OCI-M1 (cell line): ENCODE measurements at regions not wholly inside any gene's neighbourhood (a gene's known extent, or its start where the extent isn't known, plus 50 kb on each side); places are given as distances from the start of the nearest gene placed in this dataset.
"Not testable (repeated sequence)": the region's sequence is repeated elsewhere in the genome, so short reads cannot be mapped to it uniquely, and the experiment has no call there.

Experiments used
- DNase-seq: peaks from one replicate; lab custom pipeline; 2025; lab: John Stamatoyannopoulos, UW

DNA sequence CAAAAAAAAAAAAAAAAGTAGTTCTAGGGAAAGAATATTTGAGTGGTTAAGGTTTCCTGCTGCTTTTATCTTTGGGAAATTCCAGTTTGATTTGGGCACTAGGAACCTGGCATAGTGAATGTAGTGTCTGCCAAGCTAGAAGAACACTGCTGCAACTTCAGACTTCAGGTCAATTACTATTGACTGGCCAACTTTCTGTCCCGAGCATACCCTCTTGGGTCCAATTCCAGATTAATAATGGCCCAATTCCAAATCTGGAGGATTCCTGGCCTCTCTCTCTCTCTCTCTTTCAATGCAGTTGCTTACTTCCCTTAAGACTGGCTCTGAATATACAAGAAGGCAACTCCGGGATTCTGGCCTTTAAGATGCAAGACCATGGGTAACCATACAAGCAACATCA is 74.9 kb downstream of the ANKEF1 start:
- no peak for DNase-seq

DNA sequence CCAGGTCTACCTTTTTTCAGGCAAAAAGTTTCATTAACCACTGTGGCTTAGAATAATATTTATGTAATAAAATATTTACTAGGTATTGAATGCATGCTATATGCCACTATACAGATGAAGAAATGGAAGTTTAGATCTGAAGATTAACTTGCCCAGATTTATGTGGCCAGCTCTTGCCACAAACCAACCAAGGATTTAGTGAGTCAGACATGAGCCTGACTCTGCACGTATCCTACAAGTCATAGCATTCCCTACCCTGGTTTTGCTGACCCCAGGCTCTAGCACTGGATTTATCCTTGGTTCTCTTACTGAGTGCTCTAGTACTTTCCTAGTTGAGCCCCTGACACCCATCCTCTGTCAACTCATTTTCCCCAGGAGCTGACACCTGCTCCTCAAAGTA is 75.4 kb downstream of the ANKEF1 start:
- DNase-seq = no peak

DNA sequence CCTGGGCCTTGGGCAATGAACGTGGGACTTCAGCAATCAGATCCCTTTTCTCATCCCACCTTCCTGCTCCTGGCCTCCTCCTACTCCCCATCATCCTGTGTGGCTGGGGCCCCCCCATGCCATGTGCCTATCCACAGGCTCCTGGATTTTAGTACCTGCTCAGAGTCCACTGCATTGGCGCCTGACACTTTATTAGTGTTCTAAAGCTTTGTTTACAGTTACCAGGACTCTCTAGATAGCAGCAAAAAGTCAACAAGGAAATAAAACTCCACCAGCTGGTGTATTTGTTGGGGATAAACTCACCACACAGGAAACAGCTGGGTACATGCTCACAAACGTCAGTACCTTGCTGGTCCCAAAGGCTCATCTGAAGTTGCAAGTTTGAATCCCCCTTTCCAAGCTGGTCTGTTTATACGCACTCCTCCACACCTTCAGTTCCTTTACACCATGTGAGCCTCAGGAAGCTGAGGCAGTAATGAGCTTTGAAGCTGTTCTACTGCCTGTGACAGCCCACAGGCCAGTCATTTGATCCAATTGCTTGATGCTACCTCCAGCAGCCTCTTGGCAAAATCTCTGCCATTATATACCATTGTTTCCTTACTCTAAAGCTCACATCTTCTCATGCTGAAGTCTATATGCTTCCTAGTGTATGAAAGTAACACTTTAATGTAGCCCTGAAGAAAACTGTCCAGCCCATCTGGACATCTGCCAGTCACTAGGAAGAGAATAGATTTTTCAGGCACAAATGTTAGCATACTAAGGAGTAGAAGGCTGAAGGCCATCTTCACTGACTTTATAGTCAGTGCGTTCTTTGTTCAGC is 76.6 kb downstream of the ANKEF1 start:
- no peak for DNase-seq

DNA sequence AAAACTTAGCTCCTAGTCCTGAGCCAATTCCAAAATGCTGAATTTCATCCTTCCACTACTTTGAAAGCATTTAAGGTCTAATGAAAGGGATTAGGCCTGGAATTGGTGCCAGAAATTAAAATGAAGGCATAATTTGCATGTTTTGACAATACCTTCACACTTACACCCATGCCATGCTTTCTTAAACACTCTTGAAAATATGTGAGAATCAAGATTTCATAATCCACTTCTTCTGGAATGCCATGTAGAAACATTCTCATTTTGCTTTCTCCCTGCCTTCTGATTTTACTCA is 77.1 kb downstream of the ANKEF1 start:
- no peak for DNase-seq

DNA sequence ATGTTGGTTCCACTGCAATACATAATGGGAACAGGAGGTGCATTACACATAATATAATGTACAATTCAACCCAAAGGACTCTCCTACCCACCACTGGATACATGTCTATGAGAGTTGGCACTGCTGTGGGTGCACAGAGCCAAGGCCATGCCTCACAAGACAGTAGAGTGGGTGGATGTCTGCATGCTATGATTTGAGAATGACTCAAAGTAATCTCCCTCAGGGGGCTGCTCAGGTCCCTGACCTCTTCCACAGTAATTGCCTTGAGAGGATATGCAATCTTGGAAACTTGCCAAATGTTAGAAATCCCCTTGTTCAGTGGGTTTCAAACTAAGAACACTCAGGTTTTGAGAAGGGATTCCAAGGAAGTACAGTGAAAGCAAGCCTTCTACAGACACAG is 79.0 kb downstream of the ANKEF1 start:
- DNase-seq = no peak

DNA sequence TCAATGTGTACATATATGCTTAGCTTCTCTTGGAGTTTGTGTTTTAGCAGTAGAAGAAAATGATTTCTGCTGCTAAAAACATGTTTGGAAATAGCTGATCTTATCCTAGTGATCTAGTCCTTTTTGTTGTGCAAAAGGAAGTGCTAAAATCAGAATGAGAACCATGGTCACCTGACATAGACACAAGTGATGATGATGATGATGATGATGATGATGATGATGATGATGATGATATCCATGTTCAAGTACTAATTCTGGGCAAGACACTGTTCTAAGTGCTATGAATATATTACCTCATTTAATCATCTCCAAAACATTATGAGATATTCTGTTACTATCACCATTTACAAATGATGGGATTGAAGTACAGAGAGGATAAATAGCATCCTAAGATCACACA is 79.8 kb downstream of the ANKEF1 start:
- no peak for DNase-seq

DNA sequence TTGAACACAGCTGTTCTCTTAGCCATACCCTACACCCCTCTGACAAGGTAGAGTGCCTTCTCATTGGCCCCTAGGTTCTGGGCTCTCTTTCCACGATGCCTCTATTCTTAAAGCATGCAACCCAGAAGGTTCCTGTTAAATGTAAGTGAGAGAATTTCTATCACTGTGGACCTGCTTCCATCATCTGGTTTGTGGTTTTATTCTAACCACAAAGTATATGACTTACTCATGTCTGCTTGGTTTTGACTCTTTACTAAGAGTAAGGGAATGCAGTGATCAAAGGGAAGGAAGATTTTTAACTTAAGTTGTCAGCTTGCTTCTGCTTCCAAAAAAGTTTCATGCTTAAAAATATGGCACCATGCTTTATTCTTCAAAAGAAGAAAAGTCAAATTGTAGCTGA is 80.2 kb downstream of the ANKEF1 start:
- DNase-seq = peak; percentile 44

DNA sequence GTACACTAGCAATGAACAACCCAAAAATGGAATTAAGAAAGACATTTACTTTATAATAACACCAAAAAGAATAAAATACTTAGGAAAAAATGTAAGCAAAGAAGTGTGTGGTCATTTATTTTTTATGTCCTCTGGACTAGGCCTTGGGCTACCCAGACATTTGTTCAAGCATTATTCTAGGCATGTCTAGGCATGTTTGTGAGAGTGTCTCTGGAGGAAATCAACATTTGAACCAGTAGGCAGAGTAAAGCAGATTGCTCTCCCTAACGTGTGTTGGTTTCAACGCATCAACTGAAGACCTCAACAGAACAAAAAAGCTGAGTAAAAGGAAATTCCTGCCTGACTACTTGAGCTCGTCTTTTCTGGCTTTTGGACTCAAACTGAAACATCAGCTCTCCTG is 84.5 kb downstream of the ANKEF1 start:
- DNase-seq = no peak

DNA sequence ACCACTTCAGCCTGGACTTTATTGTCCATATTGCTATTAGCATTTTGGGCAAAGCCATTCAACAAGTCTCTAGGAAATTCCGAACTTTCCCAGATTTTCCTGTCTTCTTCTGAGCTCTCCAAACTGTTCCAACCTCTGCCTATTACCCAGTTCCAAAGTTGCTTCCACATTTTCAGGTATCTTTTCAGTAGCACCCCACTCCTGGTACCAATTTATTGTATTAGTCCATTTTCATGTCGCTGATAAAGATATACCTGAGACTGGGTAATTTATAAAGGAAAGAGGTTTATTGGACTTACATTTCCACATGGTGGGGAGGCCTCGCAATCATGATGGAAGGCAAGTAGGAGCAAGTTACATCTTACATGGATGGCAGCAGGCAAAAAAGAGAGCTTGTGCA is 90.1 kb downstream of the ANKEF1 start:
- not testable (repeated sequence) for DNase-seq

DNA sequence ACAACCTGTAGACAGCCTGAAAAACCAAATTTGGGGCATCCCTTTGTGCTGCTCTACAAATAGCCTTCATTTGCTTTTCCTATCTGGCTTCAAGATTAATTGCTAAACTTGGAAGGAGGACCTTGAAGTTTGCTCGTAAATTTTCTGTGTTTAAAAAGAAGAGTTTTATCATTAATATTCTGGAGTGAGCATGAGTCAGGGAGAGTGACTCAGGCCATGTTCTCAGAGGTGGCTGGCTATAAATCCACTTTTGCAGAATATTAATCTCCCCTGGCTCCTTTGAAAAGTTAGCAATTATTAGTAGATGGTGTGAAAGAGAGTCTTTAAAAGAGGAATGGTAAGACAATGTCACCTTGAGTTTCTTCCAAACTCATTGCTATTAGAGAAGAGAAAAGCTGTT is 91.0 kb downstream of the ANKEF1 start:
- DNase-seq = no peak

DNA sequence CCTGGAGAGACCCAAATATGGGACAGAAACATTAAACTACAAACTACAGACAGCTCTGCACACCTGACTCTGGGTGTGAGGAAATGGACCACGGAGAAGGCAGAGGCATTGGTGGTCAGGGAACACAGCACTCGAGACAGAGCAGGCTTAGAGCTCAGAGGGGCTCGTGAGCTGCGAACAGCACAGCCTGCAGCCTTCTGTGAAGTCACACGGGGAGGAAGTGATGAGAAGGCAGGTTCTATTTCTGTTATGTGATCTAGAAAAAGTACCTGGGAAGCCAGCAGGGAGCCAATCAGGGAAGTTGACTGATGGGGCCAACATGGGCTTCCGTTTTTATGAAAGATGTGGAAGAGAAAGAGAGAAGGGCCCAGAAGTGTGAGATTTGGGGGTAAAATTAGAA is 88.9 kb upstream of the SNAP25 start:
- DNase-seq = no peak

DNA sequence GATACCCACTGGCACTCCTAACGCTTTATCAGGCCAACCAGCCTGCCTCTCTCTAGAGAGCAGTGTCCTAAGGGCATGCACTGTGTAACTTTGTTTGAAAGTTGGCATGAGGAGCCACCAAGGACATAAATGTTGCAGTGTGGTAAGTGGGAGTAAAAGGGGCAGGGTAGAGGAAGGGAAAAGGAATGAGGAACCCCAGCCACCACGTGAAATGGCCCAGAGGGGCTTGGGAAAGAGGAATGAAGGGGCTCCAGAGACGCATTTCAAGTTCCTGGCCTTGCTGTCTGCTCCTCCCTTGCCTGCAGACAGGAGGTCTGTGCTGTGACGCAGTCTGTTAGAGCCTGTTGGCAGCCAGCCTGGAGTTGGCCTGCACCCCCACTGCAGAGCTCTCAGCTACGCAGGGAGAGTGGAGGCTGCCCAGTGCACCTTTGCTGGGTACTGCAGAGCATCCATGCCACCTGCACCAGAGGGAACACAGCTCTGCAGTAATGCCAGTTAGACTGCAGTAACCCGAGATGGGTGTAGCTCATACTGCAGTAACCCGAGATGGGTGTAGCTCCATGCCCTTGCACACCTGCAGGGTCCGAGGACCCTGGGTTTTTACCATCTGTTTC is 86.8 kb upstream of the SNAP25 start:
- DNase-seq = no peak

DNA sequence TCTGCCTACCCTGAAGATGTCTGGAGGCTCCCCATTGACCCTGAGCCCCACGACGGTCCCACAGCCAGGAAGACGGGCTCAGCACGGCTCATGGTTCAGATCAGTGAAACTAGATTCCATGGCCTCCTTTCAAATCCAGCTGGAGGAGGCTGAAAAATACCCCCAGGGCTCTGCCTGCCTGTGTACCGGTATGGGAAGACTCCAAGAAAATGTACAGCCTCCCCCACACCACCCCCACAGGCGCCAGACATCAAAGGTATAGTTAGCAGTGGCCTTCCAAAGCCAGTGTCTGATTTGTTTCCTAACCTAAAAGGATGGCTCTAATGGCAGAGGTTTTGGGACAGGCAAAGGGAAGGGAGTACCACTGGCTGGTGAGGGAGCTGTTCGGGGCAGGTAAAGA is 86.2 kb upstream of the SNAP25 start:
- DNase-seq = no peak

DNA sequence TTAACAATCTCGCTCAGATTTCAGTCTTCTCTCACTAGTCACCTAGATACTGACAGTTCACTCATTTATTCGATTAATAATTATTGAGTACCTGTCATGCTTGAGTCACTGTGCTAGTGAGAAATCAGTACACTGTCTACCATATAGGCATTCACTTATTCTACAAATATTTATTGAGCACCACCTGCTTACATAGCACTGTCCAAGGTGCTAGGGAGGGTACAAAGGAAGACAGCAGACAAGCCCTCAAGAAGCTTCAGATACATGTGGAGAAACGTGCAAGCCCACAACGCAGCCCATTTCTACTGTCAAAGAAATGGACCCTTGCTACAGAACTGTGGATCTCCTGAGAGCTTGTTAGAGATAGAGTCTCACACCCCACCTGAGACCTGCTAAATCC is 85.1 kb upstream of the SNAP25 start:
- no peak for DNase-seq

DNA sequence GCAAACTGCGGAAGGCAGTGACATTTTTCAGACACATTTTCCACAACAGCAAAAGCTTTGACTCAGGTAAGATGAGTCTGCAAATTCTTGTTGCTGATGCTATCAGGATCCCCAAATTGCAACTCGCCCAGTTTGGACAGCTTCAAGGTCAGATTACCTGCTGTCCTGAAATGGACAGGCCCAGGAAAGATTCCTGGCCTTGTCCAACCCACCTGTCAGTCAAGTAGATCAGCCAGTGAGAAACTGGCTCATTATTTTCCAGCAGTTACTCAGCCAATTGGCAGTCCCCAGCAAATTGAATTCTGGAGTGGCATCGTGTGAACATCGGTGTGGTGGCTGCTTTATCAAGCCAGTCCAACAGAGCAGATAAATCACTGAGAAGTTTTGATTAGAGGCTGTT is 84.5 kb upstream of the SNAP25 start:
- no peak for DNase-seq

DNA sequence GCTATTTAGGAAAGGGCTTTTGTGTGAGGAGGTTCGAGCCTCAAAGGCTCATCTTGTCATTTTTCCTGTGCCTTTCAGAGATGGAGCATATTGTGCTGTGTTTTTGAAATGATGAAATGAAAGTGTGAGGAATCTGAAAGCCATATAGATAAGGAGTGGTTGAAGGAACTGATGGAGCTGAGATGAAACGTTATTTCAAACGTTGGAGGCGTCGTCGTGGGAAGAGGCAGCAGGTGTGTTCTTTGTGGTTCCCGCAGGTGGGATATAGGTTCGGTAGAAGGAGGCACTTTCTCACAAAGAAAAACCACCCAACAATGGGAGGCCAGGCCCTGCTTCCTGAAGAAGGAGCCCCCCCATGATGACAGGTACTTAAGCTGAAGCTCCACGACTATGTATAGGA is 83.2 kb upstream of the SNAP25 start:
- no peak for DNase-seq

DNA sequence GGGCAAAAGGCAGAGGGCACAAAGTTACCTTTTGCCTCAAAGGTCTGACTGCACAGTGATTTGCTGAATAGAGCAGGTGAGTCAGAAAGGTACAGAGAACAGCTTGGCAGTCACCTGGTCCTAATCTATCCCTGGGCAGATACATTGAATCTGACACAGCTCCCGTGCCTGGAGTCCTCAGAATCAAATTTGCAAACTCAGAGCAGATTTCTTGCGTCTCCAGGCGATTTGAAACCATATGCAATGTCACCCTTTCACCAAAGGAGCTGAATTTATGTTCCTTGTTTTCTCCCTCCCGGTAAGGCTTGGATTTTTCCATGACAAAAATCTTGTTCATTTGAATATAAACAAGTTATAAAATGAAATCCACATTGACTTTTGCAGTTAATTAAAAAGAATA is 81.6 kb upstream of the SNAP25 start:
- no peak for DNase-seq

DNA sequence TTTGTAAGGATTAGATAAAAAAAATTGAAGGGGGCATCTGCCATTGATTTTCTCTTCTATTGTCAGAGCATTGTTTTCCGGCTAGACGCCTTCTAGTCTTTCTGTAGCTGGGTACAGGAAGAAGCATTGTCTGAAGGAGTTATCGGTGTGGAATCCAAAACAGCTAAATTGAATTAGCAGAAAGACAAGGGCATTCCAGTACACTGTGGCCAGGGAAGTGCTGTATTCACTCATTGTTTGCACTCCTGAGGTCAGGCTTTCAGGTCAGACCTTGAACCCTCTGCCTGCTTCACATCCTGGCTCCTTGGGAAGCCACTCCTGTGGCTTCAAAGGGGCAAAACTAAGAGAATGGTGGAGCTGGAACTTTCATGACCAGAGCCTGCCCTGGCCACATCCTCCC is 81.1 kb upstream of the SNAP25 start:
- DNase-seq = no peak

DNA sequence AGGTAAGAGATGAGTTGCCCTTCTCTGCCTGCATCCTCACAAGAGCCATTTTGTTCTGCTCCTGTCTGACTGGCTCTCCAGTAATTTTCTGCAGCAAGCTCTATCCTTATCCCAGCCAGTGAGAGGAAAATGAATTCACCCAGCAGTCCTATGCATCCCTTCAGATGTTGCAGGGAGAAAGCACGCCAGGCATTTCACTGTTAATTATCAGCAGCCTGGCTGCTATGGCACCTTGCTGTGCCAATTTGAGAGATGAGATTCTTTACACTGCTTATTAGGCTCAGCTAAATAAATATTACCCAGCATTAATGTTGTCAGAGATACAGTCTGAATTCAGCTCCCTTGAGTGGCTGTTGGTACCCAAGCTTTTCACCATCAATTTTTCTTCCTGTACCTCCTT is 61.1 kb upstream of the SNAP25 start:
- DNase-seq = no peak

DNA sequence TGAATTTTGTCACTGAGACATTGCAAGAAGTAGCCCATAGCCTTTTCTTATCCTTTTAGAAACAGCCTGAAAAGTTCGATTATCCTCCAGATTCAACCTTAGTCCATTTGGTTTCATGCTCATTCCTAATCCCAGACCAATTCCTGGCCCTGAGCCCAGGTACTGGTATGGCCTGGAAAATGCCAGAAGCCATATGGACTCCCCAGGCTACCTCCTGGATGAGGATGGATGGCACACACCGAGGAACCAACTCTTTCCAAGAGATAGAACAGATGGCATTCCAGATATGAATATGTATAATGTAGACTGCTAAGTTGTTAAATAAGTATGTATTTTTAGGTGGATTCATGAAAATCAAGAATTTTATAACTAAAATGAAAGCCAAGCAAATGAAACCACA is 51.6 kb upstream of the SNAP25 start:
- DNase-seq = no peak

DNA sequence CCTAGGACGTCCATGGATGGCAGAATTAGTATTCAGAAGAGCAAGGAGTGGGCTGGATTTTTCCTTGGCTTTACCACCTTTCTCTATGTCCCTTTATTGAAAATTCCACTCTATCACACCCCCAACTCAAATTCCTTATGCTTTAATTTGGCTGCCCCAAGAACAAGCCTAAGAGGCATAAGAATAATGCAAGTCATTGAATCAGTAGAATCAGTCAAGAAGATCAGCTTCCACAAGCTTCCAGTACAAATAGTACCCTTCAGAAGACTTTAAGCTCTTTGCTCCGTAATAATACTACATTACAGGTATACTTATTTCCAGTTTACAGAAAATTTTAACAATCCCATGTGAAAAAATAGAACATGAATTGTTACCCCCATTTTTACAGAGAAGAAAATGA is 51.0 kb upstream of the SNAP25 start:
- DNase-seq = no peak
